GM23248 (cell line): ENCODE measurements at regions not wholly inside any gene's neighbourhood (a gene's known extent, or its start where the extent isn't known, plus 50 kb on each side); places are given as distances from the start of the nearest gene placed in this dataset.

ENCODE experiments used
- EZH2 ChIP-seq: fragments of 200-600 bp; sonication (generic); IDR thresholded peaks from 2 replicates; pipeline ENCODE4 v1.6.1; 2018; ENCODE audit warnings: antibody characterized with exemption, mild to moderate bottlenecking; ENCODE audit not compliant: insufficient read depth, poor library complexity, severe bottlenecking
- EZH2phosphoT487 ChIP-seq: fragments of 200-600 bp; sonication (generic); IDR thresholded peaks from 2 replicates; pipeline ENCODE4 v1.6.1; 2018; ENCODE audit warnings: antibody characterized with exemption, moderate library complexity, mild to moderate bottlenecking, low read depth; ENCODE audit not compliant: insufficient read depth

GRCh38 chr12:91432089-91432488 lies 249.5 kb upstream of the DCN start:
- no peak for TF ChIP-seq EZH2phosphoT487
- no peak for TF ChIP-seq EZH2
